HG02973 (cell line): ENCODE measurements at regions not wholly inside any gene's neighbourhood (a gene's known extent, or its start where the extent isn't known, plus 50 kb on each side); places are given as distances from the start of the nearest gene placed in this dataset.
A peak's percentile ranks its signal among the peaks of the same experiment; 100 is the strongest.

Experiments used
- ATAC-seq: cut with Tn5 transposase; IDR thresholded peaks from one replicate; pipeline ENCODE4 v1.9.1; 2021; ENCODE audit warnings: moderate library complexity; ENCODE audit not compliant: unreplicated experiment

DNA sequence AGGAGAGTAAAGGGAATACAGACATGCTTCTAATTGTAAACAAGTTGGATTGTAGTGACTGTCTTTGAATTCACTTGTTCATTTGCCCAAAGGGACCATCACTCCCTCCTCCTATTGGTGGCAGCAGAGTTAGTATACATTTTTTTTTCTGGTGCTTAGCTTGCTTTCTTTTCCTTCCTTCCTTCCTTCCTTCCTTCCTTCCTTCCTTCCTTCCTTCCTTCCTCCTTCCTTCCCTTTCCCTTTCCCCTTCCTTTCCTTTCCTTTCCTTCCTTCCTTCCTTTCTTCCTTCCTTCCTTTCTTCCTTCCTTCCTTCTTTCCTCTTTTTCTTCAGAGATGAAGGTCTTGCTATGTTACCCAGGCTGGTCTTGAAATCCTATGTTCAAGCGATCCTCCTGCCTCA is 94.8 kb upstream of the ATP6AP2 start:
- no peak for ATAC-seq

GRCh38 chrX:40485102-40485826 is 95.5 kb upstream of the ATP6AP2 start:
- ATAC-seq = no peak

- no peak for ATAC-seq
Observed at GRCh38 chrX:40484408-40485091, 96.2 kb upstream of the ATP6AP2 start.

DNA sequence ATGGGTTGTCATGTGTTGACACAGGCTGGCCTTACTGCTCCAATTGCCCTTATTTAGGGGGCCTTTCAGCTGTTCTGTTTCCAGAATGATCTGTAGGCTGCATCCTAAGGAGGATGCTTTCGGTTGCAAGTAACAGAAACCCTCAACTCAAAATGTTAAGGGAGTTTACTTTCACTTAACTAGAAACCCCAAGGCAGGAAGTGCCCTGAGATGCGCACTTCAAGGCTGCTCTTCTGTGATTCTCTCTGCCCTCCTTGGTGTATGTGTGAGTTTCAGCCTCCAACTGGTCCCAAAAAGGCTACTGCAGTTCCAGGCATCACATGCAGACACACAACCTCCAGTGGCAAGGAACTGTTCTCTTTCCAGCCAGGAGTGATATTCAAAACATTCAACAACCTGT is 97.3 kb upstream of the ATP6AP2 start:
- ATAC-seq = no peak

GRCh38 chrX:40479777-40480318 is 100.9 kb upstream of the ATP6AP2 start:
- ATAC-seq = no peak

DNA sequence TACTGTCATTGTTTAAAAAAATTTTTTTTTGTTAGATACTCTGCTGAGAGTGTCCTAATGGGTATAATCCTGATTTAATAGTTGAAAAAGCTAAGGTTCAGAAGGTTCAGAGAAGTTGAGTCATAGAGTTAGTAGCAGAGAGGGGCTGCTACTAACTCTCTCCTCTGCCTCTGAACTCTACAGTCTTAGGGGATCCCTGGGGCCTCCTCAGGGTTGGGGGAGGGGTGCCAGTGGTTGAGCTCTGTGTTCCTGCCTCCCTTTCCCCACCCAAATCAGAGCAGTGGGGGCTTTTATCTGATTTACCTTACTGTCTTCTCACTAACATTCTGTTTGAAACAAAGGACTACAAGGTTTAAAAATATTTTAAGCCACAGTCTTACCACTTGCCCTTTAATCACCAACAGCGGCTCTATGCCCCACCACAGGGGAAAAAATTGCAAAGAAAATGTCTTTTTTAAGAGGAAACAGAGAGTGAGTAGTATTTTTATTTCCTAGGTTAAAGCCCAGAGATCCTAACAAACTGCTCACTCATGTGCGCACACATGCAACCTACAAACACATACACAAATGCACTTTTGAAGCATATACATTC is 102.2 kb upstream of the ATP6AP2 start:
- no peak for ATAC-seq

DNA sequence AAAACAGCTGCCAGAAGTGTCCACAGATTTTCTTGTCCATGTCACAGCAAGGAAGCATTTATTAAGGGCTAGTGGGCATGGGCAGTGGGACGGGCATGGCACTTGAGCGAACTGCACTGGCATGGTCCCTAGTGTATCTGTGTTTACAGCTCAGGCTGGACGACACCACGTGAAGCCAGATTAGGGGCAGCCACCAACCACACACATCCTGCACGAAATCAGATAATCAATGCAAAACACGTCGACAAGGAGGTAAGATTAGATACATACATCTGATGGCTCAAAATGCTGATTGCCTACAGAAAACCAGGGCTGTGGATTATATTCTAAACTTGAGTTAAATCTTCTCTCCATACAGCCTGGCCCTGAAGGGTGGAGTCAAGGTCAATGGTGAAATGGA is 103.8 kb upstream of the ATP6AP2 start:
- ATAC-seq = no peak

GRCh38 chrX:40474645-40475044 is 106.1 kb upstream of the ATP6AP2 start:
- no peak for ATAC-seq

DNA sequence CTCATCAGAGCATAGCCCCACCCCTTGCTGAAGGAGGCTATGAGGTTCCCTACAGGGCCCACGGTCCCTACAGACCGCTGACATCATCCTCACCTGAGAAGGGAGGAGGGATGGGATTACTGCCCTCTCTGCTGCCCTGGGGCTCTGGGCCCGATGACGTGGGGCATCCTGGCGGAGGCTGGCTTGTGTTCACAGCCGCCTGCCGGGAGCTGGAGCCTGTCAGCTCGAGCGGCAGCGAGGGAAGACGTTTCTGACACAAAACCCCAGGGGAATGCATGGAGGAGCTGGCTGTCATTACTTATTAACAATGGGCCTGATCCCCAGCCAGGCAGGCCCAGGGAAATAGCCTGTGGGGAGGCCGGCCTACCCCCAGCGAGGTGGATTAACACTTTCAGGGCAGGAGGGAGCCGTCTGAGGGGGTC is 106.6 kb upstream of the ATP6AP2 start:
- no peak for ATAC-seq

DNA sequence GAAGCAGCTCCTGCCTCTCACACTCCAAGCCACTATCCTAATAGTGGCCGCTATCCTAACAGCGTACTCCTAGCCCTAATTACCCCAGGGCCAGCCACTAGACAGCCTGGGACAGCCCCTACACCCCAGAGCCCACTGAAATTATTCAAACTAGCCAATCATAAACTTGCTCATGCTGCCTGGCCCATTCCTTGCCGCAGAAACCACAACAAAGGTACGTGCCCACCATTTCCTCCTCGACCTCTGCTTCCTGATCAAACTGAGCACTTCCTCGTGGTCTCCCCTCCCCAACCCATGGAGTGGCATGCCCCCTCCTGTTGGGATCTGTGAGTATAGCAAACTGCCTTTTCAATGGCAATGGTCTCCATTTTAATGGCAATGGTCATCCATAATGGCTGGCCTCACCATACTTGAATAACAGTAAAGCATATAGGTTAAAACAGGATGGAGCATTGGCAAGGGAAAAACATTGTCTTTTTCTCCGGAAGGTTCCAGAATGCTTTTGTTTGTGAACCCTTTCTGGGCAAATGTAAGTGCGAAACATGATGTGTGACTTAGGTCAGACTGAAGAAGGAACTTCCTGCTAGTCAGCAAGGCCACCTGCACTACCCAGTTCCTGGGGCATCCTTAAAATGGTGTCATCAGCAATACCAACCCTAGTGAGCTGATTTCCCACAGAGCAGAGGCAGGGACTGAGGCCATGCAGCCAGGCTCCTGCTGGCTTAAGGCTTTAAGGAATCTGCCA is 107.1 kb upstream of the ATP6AP2 start:
- ATAC-seq = no peak

GRCh38 chrX:40471965-40472648 is 108.7 kb upstream of the ATP6AP2 start:
- ATAC-seq = no peak

- no peak for ATAC-seq
Observed at GRCh38 chrX:40470830-40471429, 109.8 kb upstream of the ATP6AP2 start.

DNA sequence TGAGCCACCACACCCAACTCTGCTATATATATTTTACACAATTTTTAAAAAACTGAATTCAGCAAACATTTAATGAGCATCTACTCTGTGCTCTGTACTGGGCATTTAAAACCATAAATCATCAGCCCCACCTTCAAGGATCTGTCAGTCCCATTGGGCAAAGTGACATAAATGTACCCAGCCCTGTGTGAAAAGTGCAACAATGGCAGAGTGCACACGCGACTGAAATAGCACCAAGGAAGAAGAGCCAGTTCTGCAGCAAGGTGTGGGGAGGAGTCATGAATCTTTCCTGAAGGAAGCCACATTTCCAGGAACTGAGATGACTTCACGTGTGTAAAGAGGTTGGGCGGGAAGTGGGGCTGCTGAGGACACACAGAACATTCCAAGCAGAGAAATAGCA is 111.5 kb upstream of the ATP6AP2 start:
- ATAC-seq = no peak

- peak; percentile 65 for ATAC-seq
Observed at GRCh38 chrX:40468033-40468846, 112.5 kb upstream of the ATP6AP2 start.

DNA sequence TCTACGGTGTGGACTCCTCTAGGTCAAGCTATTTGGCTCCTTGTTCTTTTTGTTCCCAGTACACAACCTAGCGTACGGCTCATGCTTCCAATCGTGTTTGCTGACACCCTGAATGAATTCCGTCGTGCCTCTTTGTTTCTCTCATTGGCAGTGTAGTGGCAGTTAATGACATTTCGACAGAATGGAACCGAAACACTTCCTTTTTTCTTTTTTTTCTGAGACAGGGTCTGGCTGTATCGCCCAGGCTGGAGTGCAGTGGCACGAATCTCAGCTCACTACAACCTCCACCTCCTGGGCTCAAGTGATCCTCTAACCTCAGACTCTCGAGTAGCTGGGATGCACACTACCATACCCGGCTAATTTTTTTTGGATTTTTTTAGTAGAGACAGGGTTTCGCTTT is 113.3 kb upstream of the ATP6AP2 start:
- ATAC-seq = no peak

DNA sequence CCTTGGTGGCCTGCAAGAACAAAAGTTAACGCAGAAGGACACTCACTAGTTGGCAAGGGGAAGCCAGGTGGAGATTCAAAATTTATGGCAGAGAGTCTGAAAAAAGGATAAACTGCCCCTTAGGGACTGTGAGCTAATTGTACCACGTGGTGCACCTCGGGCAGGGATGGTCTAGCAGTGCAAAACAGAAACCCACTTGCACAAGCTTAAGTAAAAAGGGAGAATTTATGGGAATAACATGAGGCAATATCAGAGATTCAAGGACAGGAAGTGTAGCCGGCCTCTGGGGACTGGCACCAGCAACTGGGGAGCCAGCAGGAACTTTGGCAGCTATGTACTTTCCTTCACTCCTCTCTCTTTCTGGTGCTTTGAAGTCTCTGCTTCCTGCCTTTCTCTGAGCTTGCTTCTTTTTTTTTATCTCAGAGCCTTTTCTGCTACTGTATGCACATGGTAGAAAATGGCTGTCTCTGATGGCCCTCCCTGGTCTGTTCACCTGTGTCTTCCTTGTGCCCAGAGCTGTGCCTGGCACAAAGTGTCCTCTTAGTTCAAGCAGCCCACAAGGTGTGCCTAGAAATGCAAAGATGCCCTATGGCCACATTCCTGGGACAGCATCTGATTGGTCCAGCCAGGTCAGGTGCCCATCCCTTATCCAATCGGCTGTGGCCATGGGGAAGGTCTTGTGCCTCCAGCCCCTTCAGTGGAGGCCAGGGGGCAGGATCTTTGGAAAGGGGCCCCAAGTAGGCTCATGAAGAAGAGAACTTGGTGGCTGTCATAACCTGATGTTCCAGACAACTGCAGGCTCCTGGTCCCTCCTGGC is 114.8 kb upstream of the ATP6AP2 start:
- ATAC-seq = no peak

DNA sequence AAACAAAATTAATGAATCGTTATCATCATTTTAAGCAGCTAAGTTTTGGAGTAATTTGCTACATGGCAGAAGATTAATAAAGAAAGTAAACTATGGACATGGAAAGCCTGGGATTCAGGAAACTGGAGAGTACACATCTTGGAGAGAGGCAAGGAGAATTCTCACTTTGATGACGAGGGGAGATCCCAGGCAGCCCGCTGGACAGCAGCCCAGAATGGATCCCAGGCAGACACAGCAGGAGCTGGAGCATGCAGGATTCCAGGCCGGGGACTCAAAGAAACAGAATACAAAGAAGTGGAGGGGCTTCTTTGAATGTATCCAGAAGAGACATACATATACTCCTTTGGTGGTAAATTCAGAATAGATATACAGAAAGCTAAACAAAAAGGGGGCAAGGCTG is 118.0 kb upstream of the ATP6AP2 start:
- no peak for ATAC-seq

GRCh38 chrX:40460926-40461325 is 119.8 kb upstream of the ATP6AP2 start:
- ATAC-seq = no peak
